OCI-LY3 (cell line): ENCODE measurements at regions not wholly inside any gene's neighbourhood (a gene's known extent, or its start where the extent isn't known, plus 50 kb on each side); places are given as distances from the start of the nearest gene placed in this dataset.

Experiments
- CTCF ChIP-seq: fragments of 200-600, 300-600 bp; sonication (generic); IDR thresholded peaks from 2 replicates; pipeline ENCODE4 v1.5.1; 2014; ENCODE audit warnings: antibody characterized with exemption, low read length, low read depth
- EZH2phosphoT487 ChIP-seq: fragments of 200-600 bp; shearing (Covaris generic); IDR thresholded peaks from 2 replicates; pipeline ENCODE4 v1.6.1; 2018; ENCODE audit warnings: antibody characterized with exemption, mixed run types, low read depth

GRCh38 chr4:111595456-111595855 is 549.8 kb upstream of the FAM241A start:
- TF ChIP-seq EZH2phosphoT487 (no peak), CTCF (no peak)
